GM18520 (cell line): ENCODE measurements at regions not wholly inside any gene's neighbourhood (a gene's known extent, or its start where the extent isn't known, plus 50 kb on each side); places are given as distances from the start of the nearest gene placed in this dataset.
"Not testable (repeated sequence)": the region's sequence is repeated elsewhere in the genome, so short reads cannot be mapped to it uniquely, and the experiment has no call there.

Source experiments
- ATAC-seq: cut with Tn5 transposase; IDR thresholded peaks from one replicate; pipeline ENCODE4 v1.9.1; 2021; ENCODE audit not compliant: unreplicated experiment

DNA sequence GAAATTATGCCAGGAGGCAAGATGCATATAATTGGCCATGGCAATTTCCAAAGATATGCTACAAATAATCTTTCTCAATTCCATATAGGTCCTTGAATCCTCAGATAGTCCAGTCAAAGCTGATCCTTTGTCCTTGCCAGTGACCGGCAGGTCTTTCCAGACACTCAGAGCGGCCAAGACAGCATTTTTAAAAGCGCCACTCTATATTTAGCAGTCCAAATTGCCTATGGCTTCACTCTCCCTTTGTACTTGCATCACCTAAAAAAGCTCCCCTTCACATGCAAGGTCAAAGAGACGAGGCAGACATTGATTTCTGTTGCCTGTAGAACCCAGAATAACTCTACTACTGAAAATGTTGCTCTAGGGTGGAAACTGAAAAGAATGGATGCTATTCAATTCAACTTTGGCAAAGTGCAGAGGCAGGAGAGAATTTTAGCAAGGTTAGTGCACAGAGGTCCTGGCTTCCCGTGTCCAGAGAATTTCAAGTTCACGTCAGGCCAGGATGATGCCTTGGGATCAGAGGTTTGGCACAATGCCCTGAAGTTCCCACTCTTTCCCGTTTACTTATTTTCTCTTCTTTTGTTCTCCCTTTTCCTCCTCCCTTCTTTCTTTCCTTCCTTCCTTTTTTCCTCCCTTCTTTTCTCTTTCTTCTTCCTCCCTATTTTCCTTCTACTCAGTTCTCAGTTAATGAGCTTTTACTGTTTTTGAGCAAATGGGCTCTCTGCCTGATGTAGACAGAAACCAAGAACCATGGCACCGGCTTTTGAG, 108.5 kb downstream of the KCNK1 start:
- no peak for ATAC-seq

DNA sequence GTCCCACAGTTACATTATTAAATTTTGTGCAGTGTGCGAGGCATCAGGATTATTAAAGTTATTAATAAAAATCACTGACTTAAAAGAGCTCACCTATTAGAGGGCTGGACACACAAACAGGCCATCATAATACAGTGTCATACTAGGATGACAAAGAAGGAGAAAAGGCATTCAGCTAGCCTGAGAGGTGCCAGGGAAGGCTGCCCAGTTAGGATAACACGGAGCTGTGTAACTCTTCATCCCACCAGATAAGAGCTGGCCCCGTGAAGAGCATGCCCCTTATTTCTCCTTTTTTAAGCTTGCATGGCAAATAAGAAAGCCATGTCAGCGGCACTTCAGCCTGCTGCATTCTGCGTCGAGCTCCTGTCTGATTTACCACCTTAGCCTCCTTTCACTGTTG, 109.5 kb downstream of the KCNK1 start:
- no peak for ATAC-seq

DNA sequence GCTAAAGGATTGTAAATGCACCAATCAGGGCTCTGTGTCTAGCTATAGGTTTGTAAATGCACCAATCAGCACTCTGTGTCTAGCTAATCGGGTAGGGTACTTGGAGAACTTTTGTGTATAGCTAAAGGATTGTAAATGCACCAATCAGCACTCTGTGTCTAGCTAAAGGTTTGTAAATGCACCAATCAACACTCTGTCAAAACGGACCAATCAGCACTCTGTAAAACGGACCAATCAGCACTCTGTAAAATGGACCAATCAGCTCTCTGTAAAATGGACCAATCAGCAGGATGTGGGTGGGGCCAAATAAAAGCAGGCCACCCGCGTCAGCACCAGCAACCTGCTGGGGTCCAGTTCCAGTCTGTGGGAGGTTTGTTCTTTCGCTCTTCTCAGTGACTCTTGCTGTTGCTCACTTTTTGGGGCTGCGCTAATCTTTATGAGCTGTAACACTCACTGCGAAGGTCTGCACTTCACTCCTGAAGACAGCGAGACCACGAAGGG, 110.3 kb downstream of the KCNK1 start:
- not testable (repeated sequence) for ATAC-seq

DNA sequence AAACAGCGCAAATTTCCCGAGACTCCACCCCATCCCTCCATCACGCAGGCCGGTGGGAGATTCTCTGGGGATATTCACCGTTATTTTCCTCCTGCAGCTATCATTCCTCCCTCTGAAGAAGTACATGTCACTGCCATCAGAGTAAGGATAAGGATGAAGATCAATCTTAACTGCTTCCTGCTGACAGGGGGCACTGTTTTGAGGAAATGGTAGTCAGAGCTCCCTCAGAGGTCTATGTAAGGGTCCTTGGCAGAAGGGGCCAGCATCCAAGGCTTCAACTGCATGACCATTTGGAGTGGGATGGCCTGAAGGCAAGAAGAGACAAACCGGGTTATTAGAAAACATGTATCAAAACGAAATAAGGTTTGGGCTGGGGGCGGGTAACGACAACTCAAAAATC, 111.5 kb downstream of the KCNK1 start:
- no peak for ATAC-seq

DNA sequence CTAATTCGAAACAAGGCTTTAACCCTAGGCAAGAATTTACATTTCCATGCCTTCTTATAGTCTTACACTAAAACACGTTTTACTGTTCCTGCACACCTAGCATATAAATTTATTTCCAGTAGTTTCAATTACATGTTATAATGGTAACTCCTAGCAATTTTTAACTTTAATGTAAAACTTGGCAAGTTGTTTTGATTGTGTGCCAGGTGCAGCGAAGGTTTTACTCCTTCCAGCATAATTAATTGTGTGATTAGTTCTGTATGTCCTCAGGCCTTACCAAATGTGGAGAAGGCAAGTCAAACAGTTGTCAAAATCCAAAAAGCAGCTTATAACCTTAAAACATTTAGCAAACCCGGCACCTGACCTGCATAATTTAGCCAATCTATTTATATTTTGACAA, 114.8 kb downstream of the KCNK1 start:
- no peak for ATAC-seq

DNA sequence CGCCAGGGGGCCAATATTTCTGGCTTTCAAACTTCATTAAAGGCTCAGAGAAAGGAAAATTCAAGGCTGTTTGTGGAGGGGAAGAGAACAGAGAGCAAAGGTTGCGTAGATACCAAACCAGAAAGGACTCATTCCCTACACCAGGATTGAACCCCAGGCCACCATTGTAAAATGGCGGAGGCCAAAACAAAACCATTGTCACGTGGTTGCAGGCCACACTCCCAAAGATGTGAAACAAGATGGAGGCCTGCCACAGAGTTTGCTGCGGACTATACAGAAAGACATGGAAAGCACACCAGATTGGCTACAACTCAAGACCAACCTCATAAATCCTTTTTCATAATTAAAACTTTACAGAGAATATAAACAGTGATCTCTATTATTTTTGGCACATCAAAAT, 116.5 kb downstream of the KCNK1 start:
- ATAC-seq, result no peak

DNA sequence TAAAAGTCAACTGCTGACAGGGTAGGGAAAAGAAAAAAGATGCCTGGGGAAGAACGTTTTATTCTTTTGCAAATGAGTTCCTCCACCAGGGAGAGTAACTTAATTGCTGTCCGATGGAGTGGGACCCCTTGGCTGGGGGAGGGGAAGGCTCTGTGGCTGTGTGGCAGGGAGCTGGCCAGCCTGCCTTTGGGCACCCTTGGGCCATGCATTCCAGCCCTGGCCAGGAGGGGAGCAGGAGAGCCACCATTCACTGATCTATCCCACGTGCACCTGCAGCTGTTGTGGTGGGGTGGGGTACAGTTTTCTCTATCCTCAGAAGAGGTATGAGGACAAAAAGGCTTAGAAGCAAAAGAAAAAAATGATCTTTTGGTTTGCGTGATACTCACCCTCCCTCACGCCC, 116.9 kb downstream of the KCNK1 start:
- no peak for ATAC-seq

DNA sequence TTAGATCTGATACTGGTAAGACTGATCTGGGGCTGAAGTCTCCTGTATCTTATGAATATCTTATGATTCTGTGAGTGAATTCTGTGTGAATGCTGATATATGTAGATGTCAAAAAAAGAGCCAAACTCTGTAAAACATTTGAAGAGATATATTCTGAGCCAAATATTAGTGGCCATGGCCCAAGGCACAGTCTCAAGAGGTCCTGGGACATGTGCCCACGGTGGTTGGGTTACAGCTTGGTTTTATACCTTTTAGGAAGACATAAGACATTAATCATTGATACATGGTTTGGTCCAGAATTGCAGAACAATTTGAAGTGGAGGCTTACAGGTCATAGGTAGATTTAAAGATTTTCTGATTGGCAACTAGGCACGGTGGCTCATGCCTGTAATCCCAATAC, 118.3 kb downstream of the KCNK1 start:
- no peak for ATAC-seq

DNA sequence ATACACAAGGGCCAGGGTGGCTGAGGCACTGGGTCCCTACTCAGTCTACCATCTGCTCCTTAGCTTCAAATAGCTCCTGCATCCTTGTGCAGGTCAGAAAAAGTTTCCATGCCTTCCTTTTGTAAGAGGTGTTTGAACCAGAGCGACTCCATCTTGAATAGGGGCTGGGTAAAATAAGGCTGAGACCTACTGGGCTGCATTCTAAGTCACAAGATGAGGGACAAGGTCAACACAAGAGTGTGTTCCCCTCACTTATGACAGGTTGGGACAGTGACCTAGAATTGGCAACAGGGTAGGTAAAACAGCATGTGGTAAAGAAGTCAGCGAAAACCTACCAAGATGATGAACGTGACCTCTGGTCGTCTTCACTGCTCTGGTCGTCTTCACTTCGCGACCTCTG, 120.5 kb downstream of the KCNK1 start:
- ATAC-seq, result no peak

DNA sequence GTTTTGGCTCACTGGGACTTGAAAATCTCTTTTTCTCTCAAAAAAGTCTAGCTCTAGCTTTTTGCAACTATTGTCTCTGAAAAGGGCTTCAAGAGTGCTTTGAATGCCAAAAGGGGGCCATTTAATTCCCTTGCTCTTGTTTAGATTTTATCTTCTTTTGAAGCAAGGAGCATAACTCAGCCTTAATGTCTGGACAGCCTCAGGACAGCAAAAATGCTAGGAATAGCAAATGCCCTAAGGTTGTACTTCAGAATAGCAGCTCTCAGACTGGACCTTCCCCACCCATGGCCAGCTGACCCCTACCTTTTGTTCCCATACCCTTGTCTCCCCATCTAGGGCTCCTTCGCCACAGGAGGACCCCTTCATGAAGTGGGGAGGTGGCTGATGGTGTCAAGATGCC, 121.4 kb downstream of the KCNK1 start:
- no peak for ATAC-seq

DNA sequence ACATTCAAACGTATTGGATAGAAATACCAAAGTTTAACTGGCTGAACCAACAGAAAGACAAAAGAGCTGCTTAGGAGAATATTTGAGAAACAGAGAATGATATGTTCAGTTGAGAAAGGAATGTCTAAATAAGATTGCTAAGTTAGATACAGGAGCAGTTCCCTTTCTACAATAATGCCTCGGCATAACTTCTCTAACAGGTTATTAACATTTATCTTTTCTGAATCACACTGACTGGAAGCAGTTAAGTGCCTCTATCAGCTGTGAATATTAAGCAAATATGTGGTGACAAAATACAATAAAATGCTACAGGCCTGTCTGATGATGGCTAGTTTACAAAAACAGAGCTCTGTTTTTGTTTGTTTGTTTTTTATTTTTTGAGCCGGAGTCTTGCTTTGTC, 121.9 kb downstream of the KCNK1 start:
- ATAC-seq, result no peak

DNA sequence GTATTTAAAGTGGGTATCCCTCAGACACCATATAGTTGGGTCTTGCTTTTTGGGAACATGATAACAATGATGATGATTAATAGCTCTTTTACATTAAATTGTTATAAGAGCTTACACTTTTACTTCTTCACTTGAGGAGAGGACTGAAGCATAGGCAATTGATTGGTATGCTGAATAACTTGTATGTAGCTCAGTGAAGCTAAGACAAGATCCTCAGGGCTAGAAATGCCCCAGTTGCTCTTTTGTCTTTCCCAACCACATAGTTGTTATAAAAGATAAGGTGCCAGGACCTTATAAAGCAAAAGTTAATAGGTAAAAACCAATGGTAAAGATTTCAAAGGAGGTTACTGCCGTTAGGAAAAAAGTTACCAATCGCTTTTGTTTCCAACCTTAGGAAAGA, 123.4 kb downstream of the KCNK1 start:
- ATAC-seq, result no peak

DNA sequence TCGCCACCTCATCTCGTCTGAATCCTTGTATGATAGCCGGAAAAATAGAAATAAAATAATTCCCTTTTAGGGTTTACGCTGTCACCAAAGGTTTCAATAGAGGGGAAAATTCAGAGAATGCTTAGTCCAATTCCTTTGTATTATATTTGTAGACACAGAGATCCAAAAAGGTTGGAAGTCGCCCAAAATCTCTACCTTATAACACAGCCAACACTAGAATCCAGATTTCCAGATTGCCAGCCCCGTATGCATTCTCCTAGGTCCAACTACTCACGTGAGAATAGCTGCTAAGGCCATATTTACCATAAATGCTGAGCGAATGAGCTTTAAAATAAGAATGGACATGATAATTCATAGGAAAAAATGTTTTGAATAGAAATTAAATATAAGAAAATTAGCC, 124.5 kb downstream of the KCNK1 start:
- ATAC-seq, result no peak

DNA sequence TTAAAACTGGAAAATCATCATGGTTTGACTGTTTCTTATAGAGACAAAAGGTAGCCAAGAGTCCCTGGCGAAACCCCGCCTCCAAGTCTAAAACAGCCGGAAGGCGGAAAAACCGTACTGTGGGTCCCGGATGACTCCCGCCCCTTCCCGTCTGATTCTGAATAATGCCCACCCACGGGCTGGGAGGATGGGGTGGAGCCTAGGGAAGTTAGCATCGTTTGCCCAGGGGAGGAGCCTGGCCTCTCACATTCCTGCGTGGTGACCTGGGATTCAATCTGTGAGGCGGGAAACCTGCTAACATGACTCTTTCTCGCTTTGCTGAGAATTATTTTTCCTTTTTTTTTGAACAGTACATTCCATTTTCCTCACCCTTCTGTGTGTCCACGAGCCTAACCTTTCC, 124.9 kb downstream of the KCNK1 start:
- no peak for ATAC-seq

DNA sequence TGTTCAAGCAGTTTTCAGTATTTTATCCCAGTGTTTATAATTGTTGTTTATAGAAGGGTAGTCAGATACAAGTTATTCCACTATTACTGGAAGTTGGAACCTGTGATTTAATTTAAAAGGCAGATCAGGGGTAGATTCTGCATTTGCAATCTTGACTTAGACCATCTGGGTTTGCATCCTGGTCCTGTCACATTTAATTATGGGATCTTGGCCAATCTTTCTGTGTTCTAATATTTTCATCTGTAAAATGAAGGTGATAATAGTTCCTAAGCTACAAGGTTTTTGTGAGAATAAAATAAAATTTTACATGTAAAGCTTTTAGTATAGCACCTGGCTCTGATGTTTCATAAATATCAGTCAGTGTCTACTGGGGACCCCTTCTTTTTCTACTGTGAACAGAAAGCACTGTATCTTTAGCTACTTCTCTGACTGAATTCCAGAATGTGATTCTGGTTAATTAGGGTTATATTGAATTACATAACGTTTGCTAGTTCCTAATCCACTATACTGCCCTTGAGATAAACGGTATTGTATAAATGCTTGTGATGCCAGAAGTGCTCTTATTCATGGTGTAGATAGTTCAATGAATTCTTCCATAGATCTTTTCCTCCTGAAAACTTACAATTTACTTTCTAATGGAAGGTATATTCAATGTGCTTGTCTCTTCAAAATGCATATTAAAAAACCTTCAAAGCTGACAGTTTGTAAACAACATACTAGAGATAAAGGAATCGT, 131.0 kb downstream of the KCNK1 start:
- no peak for ATAC-seq

DNA sequence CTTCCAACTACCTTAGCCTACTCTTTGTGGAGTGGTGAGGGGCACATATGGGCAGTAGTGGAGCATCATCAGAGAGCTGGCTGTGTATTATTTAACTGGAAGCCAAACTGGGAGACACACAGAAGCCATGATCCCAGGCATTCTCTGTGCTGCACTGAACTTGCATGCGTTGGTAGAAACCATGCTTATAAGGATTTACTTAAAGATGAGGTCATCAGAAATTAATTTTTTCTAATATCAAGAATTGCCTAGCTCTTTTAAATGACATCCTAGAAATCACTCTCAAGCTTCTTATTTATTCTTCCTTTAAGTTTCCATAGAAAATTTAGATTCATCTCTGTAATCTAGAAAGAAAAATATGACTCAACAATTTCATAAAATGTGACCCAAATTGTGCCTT, 136.2 kb downstream of the KCNK1 start:
- no peak for ATAC-seq

DNA sequence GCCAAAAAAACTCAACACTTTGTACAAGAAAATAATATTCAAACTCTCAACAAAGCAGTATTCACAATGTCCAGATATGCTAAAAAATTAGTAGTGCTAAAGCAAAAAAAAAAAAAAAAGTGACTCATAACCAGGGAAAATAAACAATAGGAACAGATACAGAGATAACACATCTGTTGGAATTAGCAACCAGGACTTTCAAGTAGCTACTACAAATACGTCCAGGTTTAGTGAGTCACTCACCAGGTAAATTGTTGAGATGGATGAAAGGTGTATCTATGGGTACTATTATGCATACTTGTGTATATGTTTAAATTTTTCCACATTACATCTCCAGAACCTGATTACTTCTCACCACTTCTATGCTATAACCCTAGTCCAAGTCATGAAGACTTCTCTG, 144.8 kb upstream of the SLC35F3 start:
- no peak for ATAC-seq

DNA sequence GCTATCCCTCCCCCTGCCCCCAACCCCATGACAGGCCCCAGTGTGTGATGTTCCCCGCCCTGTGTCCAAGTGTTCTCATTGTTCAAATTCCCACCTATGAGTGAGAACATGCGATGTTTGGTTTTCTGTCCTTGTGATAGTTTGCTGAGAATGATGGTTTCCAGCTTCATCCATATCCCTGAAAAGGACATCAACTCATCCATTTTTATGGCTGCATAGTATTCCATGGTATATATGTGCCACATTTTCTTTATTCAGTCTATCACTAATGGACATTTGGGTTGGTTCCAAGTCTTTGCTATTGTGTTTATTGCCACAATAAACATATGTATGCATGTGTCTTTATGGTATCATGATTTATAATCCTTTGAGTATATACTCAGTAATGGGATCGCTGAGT, 140.2 kb upstream of the SLC35F3 start:
- not testable (repeated sequence) for ATAC-seq

DNA sequence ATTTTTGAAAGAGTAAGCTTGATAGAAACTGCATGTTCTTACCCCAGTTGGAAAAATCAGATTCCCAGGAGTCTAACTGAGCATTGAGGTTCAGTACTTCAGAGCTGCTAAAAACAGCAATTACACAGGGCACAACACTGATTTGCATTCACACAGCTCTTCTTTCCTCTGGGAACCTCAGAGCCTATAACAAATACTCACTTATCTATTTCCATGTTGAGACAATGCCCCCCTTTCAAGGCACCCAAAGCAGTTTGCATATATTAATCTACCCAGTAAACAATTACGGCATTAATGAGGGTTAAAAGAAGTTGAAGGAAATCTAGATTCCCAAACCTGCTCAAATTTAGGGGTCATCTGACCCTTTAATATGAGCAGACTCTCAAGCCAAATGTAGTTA, 126.9 kb upstream of the SLC35F3 start:
- no peak for ATAC-seq

DNA sequence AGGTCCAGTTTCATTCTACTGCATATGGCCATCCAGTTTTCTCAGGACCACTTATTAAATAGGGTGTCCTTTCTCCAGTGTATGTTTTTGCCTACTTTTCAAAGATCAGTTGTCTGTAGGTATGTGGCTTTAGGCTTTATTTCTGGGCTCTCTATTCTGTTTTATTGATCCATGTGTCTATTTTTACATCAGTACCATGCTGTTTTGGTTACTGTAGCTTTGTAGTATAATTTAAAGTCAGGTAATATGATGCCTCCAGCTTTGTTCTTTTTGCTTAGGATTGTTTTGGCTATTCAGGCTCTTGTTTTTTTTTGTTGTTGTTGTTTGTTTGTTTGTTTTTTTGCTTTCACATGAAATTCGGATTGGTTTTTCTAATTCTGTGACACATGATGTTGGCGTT, 124.4 kb upstream of the SLC35F3 start:
- no peak for ATAC-seq

DNA sequence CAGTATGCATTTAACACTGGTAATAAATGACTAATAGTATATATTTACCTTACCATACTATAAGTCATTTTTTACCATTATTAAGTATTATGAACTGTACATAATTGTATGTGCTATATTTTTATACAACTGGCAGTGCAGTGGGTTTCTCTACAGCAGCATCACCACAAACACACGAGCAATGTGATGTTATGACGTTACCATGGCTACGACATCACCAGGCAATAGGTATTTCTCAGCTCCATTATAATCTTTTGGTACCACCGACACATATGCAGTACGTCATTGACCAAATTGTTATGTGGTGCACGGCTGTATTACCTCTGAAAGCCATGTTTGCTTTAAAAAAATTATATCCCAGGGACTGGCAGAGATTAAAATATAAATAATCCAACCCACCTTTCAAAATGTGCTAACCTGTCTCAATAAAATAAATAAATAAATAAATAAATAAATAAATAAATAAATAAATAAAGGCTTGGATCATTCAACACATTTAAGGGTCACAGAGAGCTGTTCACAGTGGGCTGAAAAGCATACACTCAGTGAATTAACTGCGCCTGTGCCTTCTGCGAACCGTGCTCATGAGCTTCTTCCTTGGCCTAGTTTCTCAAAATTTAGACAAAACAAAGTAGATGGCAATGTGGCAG, 121.4 kb upstream of the SLC35F3 start:
- no peak for ATAC-seq

DNA sequence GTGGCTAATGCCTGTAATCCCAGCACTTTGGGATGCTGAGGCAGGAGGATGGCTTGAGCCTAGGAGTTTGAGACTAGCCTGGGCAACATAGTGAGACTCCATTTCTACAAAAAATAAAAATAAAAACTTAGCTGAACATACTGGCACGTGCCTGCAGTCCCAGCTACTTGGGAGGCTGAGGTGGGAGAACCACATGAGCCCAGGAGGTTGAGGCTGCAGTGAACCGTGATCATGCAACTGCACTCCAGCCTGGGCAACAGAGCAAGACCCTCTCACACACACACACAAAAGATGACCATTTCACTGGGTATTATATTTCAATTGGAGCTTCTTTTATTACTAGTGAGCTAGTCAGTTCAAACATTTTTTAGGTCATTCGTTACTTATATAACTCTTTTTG, 116.9 kb upstream of the SLC35F3 start:
- ATAC-seq, result no peak
